BLaER1 treated with 17β-estradiol and CSF1 and Interleukin-3, amounts not matched to agents 10 nM and 100 nM (cell line): ENCODE measurements at regions not wholly inside any gene's neighbourhood (a gene's known extent, or its start where the extent isn't known, plus 50 kb on each side); places are given as distances from the start of the nearest gene placed in this dataset.
"Not testable (repeated sequence)": the region's sequence is repeated elsewhere in the genome, so short reads cannot be mapped to it uniquely, and the experiment has no call there.

Source experiments
- H3K27ac ChIP-seq, 11 experiments: shearing (Covaris generic); formaldehyde crosslinking; 2 replicates each; pipeline ENCODE4 v1.8.1; 2022
- H3K27me3 ChIP-seq, 11 experiments: shearing (Covaris generic); formaldehyde crosslinking; 2 replicates each; pipeline ENCODE4 v1.8.1; 2022
- H3K36me3 ChIP-seq, 11 experiments: shearing (Covaris generic); formaldehyde crosslinking; 2 replicates each; pipeline ENCODE4 v1.8.1; 2022
- H3K4me1 ChIP-seq, 10 experiments: shearing (Covaris generic); formaldehyde crosslinking; 2 replicates each; pipeline ENCODE4 v1.8.1; 2022
- H3K4me2 ChIP-seq, 11 experiments: shearing (Covaris generic); formaldehyde crosslinking; 2 replicates each; pipeline ENCODE4 v1.8.1; 2022
- H3K4me3 ChIP-seq, 10 experiments: shearing (Covaris generic); formaldehyde crosslinking; 2 replicates each; pipeline ENCODE4 v1.8.1; 2022
- H3K9ac ChIP-seq, 11 experiments: shearing (Covaris generic); formaldehyde crosslinking; 2 replicates each; pipeline ENCODE4 v1.8.1; 2022
- H3K9me3 ChIP-seq, 11 experiments: shearing (Covaris generic); formaldehyde crosslinking; replicated peaks in 1 of 11; 2 replicates each; pipeline ENCODE4 v1.8.1; 2022
- H4K20me1 ChIP-seq, 11 experiments: shearing (Covaris generic); formaldehyde crosslinking; 2 replicates each; pipeline ENCODE4 v1.8.1; 2022
- Cebpa-rat ChIP-seq, 11 experiments: shearing (Covaris generic); IDR thresholded peaks; 2 replicates each; pipeline ENCODE4 v1.8.1; 2022

DNA sequence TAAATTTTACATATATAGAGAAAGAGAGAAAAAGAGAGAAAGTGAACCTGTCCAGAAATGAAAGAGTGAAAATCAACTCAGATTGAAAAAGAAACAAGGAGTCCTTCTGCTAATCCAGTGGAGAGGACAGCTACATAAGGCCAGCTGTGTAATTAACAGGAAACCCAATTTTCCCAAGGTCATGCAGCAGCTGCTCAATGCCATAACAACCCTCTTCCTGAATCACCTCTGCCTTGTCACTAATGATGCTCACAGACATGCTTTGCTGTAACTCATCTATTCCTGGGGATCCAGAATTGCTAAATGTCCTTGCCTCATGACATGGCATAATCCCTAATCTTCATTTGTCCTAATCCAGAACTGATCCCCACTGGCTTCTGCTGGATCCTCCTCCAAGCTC, 288.6 kb downstream of the NEBL start:
- Histone ChIP-seq H3K4me2 (no peak overlapping the region), H3K9me3 (peaks cover 0 to 10% (median 0%) of the 10 kb centered on the region in 11 experiments; a peak in 2 of 22 replicates), H3K4me3 (no peak overlapping the region), H3K4me1 (no peaks in the 10 kb centered on the region), H3K27ac (no peak overlapping the region), H3K9ac (no peak overlapping the region), H3K27me3 (no peaks in the 10 kb centered on the region), H4K20me1 (no peaks in the 10 kb centered on the region), H3K36me3 (no peaks in the 10 kb centered on the region)
- TF ChIP-seq Cebpa-rat (IDR thresholded peaks at IDR 0.05) = no peak

DNA sequence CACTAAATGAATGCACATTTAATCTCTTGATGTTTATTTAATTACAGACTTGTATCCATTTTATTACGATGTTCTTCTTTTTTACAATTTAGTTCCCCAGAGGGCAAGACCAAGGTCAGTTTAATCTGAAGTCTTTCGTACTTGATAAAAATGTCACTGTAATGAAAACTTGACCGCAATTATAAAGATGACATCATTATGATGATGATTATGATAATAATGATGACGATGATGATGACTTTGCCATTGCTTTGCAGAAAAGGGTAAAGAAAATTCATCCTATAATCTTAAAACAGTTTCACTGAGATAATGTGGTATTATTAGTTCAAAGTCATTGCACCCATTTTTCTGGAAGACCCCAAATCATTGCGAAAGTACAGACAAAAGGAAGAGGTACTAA, 290.1 kb downstream of the NEBL start:
- Histone ChIP-seq H3K36me3 (no peaks in the 10 kb centered on the region), H3K27ac (no peak overlapping the region), H3K9ac (no peak overlapping the region), H3K4me1 (no peaks in the 10 kb centered on the region), H4K20me1 (no peaks in the 10 kb centered on the region), H3K4me3 (no peak overlapping the region), H3K27me3 (no peaks in the 10 kb centered on the region), H3K4me2 (no peak overlapping the region), H3K9me3 (peaks cover 0 to 10% (median 0%) of the 10 kb centered on the region in 11 experiments; a peak in 2 of 22 replicates)
- no peak for TF ChIP-seq Cebpa-rat (IDR thresholded peaks at IDR 0.05)

DNA sequence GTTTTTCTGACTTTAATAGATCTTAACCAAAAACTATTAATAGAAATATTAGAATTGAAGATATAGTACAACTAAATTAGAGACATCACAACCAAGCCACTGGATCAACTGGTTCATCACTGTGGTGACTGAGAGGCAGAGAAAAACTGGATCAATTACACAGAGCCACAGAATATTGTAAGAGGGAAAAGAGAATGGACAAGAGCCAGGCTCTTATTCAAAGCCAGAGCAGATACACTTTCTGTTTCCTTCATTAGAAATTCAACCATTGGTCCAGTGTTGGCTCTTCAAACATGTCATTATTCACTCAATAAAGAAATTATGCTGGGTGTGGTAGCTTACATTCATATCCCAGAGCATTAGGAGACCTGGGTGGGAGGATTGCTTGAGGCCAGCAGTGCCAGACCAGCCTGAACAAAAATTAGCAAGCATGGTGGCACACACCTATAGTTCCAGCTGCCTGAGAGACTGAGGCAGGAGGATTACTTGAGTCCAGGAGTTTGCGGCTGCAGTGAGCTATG, 295.1 kb downstream of the NEBL start:
- no peaks in the 10 kb centered on the region for H3K36me3 ChIP-seq
- H3K4me2 ChIP-seq = no peak overlapping the region
- H3K27me3 ChIP-seq = no peaks in the 10 kb centered on the region
- no peak overlapping the region for H3K9ac ChIP-seq
- no peak for TF ChIP-seq Cebpa-rat (IDR thresholded peaks at IDR 0.05)
- no peaks in the 10 kb centered on the region for H4K20me1 ChIP-seq
- no peak overlapping the region for H3K4me3 ChIP-seq
- H3K4me1 ChIP-seq = 0 out of 20 replicates have a peak, but pooled peaks cover 0 to 4% (median 0%) of the 10 kb centered on the region in 10 experiments
- no peaks in the 10 kb centered on the region for H3K9me3 ChIP-seq
- no peak overlapping the region for H3K27ac ChIP-seq

DNA sequence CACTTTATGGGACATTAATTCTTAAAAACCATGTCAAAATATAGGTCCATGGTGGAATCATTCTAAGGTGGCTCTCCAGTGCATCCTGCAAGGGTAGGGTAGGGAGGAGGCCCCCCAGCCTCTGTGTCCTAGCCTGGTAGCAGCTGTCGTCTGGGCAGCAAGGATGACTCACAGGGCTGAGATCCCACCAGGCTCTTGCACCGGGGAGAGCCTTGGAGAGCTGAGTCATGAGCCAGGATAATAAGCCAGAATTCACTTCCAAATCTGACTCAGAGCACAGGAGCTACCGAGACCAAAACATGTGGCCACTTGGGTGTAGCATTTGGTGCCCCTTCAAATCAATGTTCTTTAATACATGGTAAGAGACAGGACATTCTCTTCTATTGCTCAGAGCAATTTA, 298.5 kb downstream of the NEBL start:
- Histone ChIP-seq H3K9me3 (no peaks in the 10 kb centered on the region), H3K4me1 (0 out of 20 replicates have a peak, but pooled peaks cover 0 to 4% (median 0%) of the 10 kb centered on the region in 10 experiments), H3K9ac (no peak overlapping the region), H3K4me2 (no peak overlapping the region), H4K20me1 (no peaks in the 10 kb centered on the region), H3K27ac (no peak overlapping the region), H3K4me3 (no peak overlapping the region), H3K36me3 (no peaks in the 10 kb centered on the region), H3K27me3 (no peaks in the 10 kb centered on the region)
- TF ChIP-seq Cebpa-rat (IDR thresholded peaks at IDR 0.05) = no peak

DNA sequence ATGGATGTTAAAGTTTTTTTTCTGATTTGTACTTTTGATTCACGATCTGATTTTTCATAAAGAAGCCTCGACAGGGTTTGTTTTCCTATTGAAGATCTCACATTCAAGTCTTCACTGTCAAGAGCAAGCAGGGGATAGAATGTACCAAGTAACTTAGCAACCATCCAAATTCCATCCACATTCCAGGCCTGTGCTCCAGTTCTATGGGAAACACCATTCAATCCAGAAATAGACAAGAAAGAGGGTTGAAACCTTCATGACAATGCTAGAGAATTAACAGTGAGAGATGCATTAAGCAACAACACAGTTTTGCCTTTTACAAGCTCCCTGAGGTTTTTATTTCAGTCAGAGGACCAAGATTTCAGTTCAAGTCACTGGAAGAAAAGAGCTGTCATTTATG, 300.2 kb downstream of the NEBL start:
- no peak overlapping the region for H3K27ac ChIP-seq
- H4K20me1 ChIP-seq = no peaks in the 10 kb centered on the region
- no peak overlapping the region for H3K9ac ChIP-seq
- H3K9me3 ChIP-seq = no peaks in the 10 kb centered on the region
- TF ChIP-seq Cebpa-rat (IDR thresholded peaks at IDR 0.05) = no peak
- no peak overlapping the region for H3K4me2 ChIP-seq
- no peak overlapping the region for H3K4me3 ChIP-seq
- no peaks in the 10 kb centered on the region for H3K36me3 ChIP-seq
- no peaks in the 10 kb centered on the region for H3K27me3 ChIP-seq
- 0 out of 20 replicates have a peak, but pooled peaks cover 0 to 4% (median 0%) of the 10 kb centered on the region in 10 experiments for H3K4me1 ChIP-seq

DNA sequence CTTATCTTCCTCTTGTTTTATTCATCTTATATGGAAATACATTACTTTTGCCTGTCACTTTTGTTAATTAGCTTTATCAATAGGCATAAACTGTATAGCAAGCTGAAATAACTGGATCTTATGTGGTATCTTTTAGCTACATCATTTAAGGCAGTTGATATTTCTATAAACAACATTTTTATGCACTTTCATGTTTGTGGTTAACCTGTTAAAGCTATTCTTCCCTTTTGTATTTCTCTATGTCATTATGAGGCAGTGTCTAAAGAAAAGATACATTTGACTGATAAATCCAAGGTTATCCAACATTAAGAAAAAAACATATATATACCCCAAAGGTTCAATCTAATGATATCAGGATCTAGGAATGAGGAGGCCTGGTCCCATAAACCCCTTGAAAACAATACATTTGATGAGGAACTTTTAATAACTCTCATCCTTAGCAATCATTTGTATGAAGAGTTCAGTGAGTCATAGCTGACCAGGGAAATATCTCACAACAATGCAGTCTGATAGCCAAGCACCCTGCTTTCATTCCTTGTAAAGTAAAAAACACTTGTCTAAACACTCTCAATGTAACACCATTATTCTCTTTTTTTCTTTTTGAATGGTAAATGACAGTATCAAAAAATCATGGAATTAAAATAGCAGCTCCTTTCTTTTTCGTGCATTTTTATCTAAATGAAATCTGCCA, 300.9 kb downstream of the NEBL start:
- Histone ChIP-seq H3K4me2 (no peak overlapping the region), H3K4me1 (0 out of 20 replicates have a peak, but pooled peaks cover 0 to 4% (median 0%) of the 10 kb centered on the region in 10 experiments), H3K27ac (no peak overlapping the region), H4K20me1 (no peaks in the 10 kb centered on the region), H3K27me3 (no peaks in the 10 kb centered on the region), H3K9ac (no peak overlapping the region), H3K9me3 (no peaks in the 10 kb centered on the region), H3K4me3 (no peak overlapping the region), H3K36me3 (no peaks in the 10 kb centered on the region)
- TF ChIP-seq Cebpa-rat (IDR thresholded peaks at IDR 0.05) = no peak

DNA sequence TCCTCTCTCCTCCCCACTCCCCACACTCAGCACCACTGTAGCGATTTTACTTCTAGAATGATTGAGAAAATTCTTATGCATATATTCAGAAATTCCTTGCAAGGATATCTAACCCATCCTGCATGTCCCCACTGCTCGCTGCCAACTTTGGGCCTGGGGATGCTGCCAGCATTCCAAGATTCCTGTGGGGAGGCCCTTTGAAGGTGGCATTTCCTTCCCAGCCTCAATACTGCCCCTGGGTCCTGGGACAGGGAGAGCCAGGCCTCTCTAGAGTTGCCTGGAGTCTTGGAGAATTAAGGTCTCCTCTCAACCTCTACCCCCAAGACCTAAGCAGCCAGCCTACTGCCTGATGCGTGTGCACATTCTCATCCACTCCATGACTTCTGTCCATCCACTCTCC, 303.5 kb downstream of the NEBL start:
- H3K9me3 ChIP-seq = no peaks in the 10 kb centered on the region
- no peak for TF ChIP-seq Cebpa-rat (IDR thresholded peaks at IDR 0.05)
- no peaks in the 10 kb centered on the region for H3K36me3 ChIP-seq
- no peak overlapping the region for H3K4me2 ChIP-seq
- no peak overlapping the region for H3K9ac ChIP-seq
- no peaks in the 10 kb centered on the region for H4K20me1 ChIP-seq
- H3K4me1 ChIP-seq = 0 out of 20 replicates have a peak, but pooled peaks cover 0 to 2% (median 0%) of the 10 kb centered on the region in 10 experiments
- no peak overlapping the region for H3K27ac ChIP-seq
- no peaks in the 10 kb centered on the region for H3K27me3 ChIP-seq
- H3K4me3 ChIP-seq = no peak overlapping the region

DNA sequence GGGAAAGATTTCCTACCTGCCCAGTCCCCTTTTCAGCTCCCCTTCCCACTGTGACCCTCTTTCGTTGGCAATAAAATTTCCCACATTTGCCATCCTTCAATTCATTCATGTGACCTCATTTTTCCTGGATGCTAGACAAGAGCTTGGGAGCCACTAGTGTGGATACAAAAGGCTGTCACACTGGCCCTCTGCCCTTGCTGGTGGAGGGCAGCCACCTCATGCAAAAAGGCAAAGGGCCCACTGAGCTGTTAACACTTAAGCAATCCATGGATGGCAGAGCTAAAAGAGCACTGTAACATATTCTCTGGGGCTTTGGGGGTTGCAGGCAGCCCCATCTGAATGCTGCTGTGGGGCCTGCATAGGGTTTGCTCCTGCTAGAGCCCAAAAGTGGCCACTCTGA, 315.1 kb downstream of the NEBL start:
- Histone ChIP-seq H3K4me1 (no peaks in the 10 kb centered on the region), H3K4me2 (no peak overlapping the region), H3K4me3 (no peak overlapping the region), H3K27me3 (no peaks in the 10 kb centered on the region), H4K20me1 (no peaks in the 10 kb centered on the region), H3K9me3 (peaks cover 21 to 46% (median 31%) of the 10 kb centered on the region in 11 experiments), H3K9ac (no peak overlapping the region), H3K36me3 (no peaks in the 10 kb centered on the region), H3K27ac (no peak overlapping the region)
- TF ChIP-seq Cebpa-rat (IDR thresholded peaks at IDR 0.05) = no peak

DNA sequence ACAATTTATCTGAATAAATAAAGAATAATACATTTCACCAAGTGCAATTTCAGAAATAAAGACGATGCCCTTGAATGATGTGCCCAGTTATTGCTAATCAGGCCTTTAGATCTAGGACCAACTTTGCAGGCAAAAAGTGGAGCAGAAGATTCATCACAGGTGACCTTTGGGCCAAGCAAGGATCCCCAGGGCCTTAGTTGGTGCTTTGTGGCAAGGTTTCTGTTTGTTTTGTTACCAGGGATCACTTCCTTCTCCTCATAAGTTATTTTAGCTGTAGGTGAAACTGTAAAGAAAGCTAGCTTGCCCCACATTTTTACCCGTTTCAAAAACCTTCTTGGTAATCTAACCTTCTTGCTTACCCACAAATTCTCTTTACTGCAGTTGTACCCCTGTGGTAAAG, 323.2 kb downstream of the NEBL start:
- H4K20me1 ChIP-seq = no peaks in the 10 kb centered on the region
- H3K9me3 ChIP-seq = no peaks in the 10 kb centered on the region
- H3K4me2 ChIP-seq = no peak overlapping the region; a peak in 2 of 22 replicates
- H3K27ac ChIP-seq = no peak overlapping the region
- no peak overlapping the region for H3K4me3 ChIP-seq
- H3K4me1 ChIP-seq = peaks cover 0 to 11% (median 6%) of the 10 kb centered on the region in 10 experiments; a peak in 12 of 20 replicates
- H3K27me3 ChIP-seq = no peaks in the 10 kb centered on the region
- H3K9ac ChIP-seq = no peak overlapping the region
- TF ChIP-seq Cebpa-rat (IDR thresholded peaks at IDR 0.05) = no peak
- H3K36me3 ChIP-seq = no peaks in the 10 kb centered on the region

DNA sequence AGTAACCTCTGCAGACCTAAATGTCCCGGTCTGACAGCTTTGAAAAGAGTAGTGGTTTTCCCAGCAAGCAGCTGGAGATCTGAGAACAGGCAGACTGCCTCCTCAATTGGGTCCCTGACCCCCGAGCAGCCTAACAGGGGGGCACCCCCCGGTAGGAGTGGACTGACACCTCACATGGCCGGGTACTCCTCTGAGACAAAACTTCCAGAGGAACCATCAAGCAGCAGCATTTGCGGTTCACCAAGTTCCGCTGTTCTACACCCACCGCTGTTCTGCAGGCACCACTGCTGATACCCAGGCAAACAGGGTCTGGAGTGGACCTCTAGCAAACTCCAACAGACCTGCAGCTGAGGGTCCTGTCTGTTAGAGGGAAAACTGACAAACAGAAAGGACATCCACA, 341.1 kb downstream of the NEBL start:
- H3K27me3 ChIP-seq, H3K27ac ChIP-seq, H3K4me3 ChIP-seq, H3K9me3 ChIP-seq, H3K4me1 ChIP-seq, H3K9ac ChIP-seq, H3K36me3 ChIP-seq, H4K20me1 ChIP-seq, H3K4me2 ChIP-seq: not testable (repeated sequence)
